Peyer's patch (tissue), 4 donors: ENCODE measurements at regions not wholly inside any gene's neighbourhood (a gene's known extent, or its start where the extent isn't known, plus 50 kb on each side); places are given as distances from the start of the nearest gene placed in this dataset.

Experiments used
- POLR2A ChIP-seq, 2 donors: fragments of 450-650 bp; IDR thresholded peaks; one replicate each; pipeline ENCODE4 v1.5.1; 2017; ENCODE audit warnings: antibody characterized with exemption in 2 of 2, mild to moderate bottlenecking in 2 of 2, moderate library complexity in 2 of 2
- TF ChIP-seq, protein P1 (sequence below), 6 experiments: fragments of 450-650 bp in 4 of 6; fragments of 200-600 bp in 2 of 6; sonication (generic) in 1 of 6; IDR thresholded peaks; one replicate each; pipeline ENCODE4 v1.5.1; 2017 to 2019; ENCODE audit warnings: antibody characterized with exemption in 6 of 6, mild to moderate bottlenecking in 3 of 6, moderate library complexity in 1 of 6

DNA sequence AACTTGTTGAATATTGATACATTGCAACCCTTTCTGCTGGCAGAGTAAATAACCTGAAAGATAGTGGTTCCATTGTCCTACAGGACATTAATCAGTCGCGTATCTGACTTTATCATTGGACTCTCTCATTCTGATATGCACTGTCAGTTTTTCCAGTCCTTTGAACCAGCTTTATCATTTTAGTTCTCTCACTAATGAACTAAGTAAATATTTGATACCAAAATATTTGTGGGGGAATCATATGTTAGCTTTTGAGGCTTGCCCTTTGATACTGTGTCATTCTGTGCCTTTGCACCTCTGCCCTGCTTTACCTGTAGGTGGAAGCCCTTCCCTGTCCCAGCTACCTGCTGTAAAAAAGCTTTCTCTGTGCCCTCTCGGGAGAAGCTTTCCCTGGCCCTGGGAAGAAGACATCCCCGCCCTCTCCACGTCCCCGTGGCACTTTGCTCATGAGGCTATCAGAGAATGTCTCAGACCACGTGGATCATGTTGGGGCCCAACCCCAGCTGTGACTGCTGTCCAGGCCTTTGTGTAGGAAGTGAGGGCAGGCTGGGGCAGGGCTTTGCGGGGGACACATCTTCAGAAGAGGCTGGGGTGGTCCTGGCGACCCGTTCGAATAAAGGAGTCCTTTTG lies 117.8 kb upstream of the NXT1 start:
- TF ChIP-seq, protein P1, sequence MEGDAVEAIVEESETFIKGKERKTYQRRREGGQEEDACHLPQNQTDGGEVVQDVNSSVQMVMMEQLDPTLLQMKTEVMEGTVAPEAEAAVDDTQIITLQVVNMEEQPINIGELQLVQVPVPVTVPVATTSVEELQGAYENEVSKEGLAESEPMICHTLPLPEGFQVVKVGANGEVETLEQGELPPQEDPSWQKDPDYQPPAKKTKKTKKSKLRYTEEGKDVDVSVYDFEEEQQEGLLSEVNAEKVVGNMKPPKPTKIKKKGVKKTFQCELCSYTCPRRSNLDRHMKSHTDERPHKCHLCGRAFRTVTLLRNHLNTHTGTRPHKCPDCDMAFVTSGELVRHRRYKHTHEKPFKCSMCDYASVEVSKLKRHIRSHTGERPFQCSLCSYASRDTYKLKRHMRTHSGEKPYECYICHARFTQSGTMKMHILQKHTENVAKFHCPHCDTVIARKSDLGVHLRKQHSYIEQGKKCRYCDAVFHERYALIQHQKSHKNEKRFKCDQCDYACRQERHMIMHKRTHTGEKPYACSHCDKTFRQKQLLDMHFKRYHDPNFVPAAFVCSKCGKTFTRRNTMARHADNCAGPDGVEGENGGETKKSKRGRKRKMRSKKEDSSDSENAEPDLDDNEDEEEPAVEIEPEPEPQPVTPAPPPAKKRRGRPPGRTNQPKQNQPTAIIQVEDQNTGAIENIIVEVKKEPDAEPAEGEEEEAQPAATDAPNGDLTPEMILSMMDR (IDR thresholded peaks at IDR 0.05), result no peak
- no peak for TF ChIP-seq POLR2A (IDR thresholded peaks at IDR 0.05)
